Right atrium auricular region (tissue), 2 donors: ENCODE measurements at regions not wholly inside any gene's neighbourhood (a gene's known extent, or its start where the extent isn't known, plus 50 kb on each side); places are given as distances from the start of the nearest gene placed in this dataset.

ENCODE experiments used
- DNase-seq: peaks from one replicate; pipeline ENCODE4 v3.0.0-alpha.2; 2019; ENCODE audit warnings: low spot score
- H3K27ac ChIP-seq, 2 donors: fragments of 200-600 bp; sonication (generic); 1 replicate in 1 of 2; 2 replicates in 1 of 2; pipeline ENCODE4 v1.5.1; 2016 to 2019
- H3K27me3 ChIP-seq, 2 donors: fragments of 200-600 bp; sonication (generic); one replicate each; pipeline versions ENCODE4 v1.5.1 to v1.6.0; 2017 to 2019
- H3K36me3 ChIP-seq: fragments of 200-600 bp; sonication (generic); one replicate; pipeline ENCODE4 v1.5.1; 2016
- H3K4me1 ChIP-seq, 2 donors: fragments of 200-600 bp; sonication (generic); one replicate each; pipeline versions ENCODE4 v1.5.1 to v1.6.0; 2017 to 2019
- H3K4me3 ChIP-seq, 2 donors: fragments of 200-600 bp; sonication (generic); 1 replicate in 1 of 2; 2 replicates in 1 of 2; pipeline ENCODE4 v1.5.1; 2017 to 2019; ENCODE audit warnings: mild to moderate bottlenecking in 1 of 2, moderate library complexity in 1 of 2
- H3K9me3 ChIP-seq, 2 donors: fragments of 200-600 bp; sonication (generic); one replicate each; pipeline ENCODE4 v1.5.1; 2019
- CTCF ChIP-seq, 2 donors: fragments of 200-600 bp; sonication (generic); IDR thresholded peaks; one replicate each; pipeline ENCODE4 v1.5.1; 2019; ENCODE audit warnings: antibody characterized with exemption in 2 of 2

GRCh38 chrX:139044680-139045079, 333.2 kb upstream of the FGF13 start:
- Histone ChIP-seq H3K9me3 (peaks cover 0 to 13% of the 10 kb centered on the region in 2 donors), H3K36me3 (no peaks in the 10 kb centered on the region), H3K4me1 (no peaks in the 10 kb centered on the region), H3K27ac (no peak overlapping the region), H3K4me3 (no peak overlapping the region), H3K27me3 (no peaks in the 10 kb centered on the region)
- DNase-seq: no peak
- TF ChIP-seq CTCF (IDR thresholded peaks at IDR 0.05): no peak

DNA sequence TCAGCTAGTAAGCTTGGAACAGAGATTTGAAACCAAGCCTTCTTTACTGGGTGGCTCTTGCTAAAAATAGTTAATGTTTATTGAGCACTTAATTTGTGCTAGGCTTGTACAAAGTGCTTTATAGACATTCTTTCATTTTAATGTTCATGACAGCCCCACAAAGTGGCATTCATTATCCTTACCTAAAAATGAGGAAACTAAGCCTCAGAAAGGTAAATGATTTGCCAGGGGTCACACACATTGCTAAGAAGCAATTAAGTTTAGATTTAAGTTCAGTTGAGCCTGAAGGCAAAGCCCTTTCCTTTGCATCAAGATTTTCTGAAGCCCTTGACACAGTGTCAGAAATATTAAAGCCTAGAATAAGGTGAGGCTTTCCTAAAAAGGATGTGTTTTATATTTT, 327.5 kb upstream of the FGF13 start:
- H3K27ac ChIP-seq: no peak overlapping the region
- no peak for TF ChIP-seq CTCF (IDR thresholded peaks at IDR 0.05)
- no peak overlapping the region for H3K4me3 ChIP-seq
- no peak for DNase-seq
- H3K9me3 ChIP-seq: peaks cover 0 to 3% of the 10 kb centered on the region in 2 donors
- H3K4me1 ChIP-seq: no peaks in the 10 kb centered on the region
- no peaks in the 10 kb centered on the region for H3K27me3 ChIP-seq
- no peaks in the 10 kb centered on the region for H3K36me3 ChIP-seq

DNA sequence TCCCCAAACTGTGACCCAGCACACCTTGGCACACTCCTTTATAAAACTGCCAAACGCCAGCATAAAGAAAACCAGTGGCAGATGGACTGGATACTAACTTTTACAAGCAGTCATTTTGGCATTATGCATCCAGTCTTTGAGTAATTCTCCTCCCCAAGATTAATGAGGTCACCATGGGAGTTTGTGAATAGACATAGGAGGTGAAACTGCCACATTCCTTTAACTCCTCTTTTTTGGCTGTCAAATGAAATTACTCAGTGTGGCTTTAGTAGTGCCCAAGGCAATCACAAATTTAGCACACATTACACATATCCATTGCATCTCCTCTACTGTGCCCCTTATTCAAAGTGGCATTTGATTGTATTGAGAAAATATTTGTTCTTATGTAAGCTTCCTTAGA, 315.3 kb upstream of the FGF13 start:
- no peak overlapping the region for H3K27ac ChIP-seq
- no peaks in the 10 kb centered on the region for H3K9me3 ChIP-seq
- no peaks in the 10 kb centered on the region for H3K36me3 ChIP-seq
- no peak overlapping the region for H3K4me3 ChIP-seq
- no peaks in the 10 kb centered on the region for H3K4me1 ChIP-seq
- TF ChIP-seq CTCF (IDR thresholded peaks at IDR 0.05): no peak
- H3K27me3 ChIP-seq: no peaks in the 10 kb centered on the region
- no peak for DNase-seq

DNA sequence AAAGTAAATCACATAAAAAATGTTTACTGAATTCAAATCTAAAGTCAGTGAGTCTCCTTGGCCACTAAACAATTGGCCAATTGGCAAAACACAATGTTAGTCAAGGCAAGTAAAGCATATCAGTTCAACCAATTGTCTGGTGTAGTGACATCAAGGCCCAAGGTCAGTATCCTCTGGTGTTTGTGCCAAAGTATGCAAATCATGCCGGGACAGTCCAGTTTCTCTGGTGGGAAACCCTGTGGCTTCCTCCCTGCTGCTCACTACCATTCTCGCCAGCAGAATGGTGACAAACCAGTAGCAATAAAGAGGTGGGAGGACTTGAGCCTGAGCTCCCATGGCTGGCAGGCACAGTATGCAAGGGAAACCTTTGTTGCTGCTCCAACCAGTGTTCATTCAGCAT, 314.9 kb upstream of the FGF13 start:
- Histone ChIP-seq H3K9me3 (no peaks in the 10 kb centered on the region), H3K27me3 (no peaks in the 10 kb centered on the region), H3K4me1 (no peaks in the 10 kb centered on the region), H3K27ac (no peak overlapping the region), H3K36me3 (no peaks in the 10 kb centered on the region), H3K4me3 (no peak overlapping the region)
- DNase-seq: no peak
- TF ChIP-seq CTCF (IDR thresholded peaks at IDR 0.05): no peak

- Histone ChIP-seq H3K4me1 (no peaks in the 10 kb centered on the region), H3K27me3 (no peaks in the 10 kb centered on the region), H3K4me3 (no peak overlapping the region), H3K9me3 (no peaks in the 10 kb centered on the region), H3K27ac (no peak overlapping the region), H3K36me3 (no peaks in the 10 kb centered on the region)
- DNase-seq: no peak
- TF ChIP-seq CTCF (IDR thresholded peaks at IDR 0.05): no peak
These were observed 314.3 kb upstream of the FGF13 start for GRCh38 chrX:139025816-139026215.

- no peak for DNase-seq
- Histone ChIP-seq H3K27me3 (no peaks in the 10 kb centered on the region), H3K27ac (no peak overlapping the region), H3K9me3 (no peaks in the 10 kb centered on the region), H3K4me1 (no peaks in the 10 kb centered on the region), H3K4me3 (no peak overlapping the region), H3K36me3 (no peaks in the 10 kb centered on the region)
- no peak for TF ChIP-seq CTCF (IDR thresholded peaks at IDR 0.05)
These were observed 312.0 kb upstream of the FGF13 start for GRCh38 chrX:139023531-139023930.
